ENCODE measurements at regions not wholly inside any gene's neighbourhood (a gene's known extent, or its start where the extent isn't known, plus 50 kb on each side); places are given as distances from the start of the nearest gene placed in this dataset.

GRCh38 chr7:55639640-55640039 lies 67.3 kb upstream of the VOPP1 start:
- TF ChIP-seq POLR2AphosphoS5 (IDR thresholded peaks at IDR 0.05) (no peak), EP300 (IDR thresholded peaks at IDR 0.05) (no peak), CTCF (IDR thresholded peaks at IDR 0.05) (no peak), POLR2A (IDR thresholded peaks at IDR 0.05; ENCODE audit: low read depth) (no peak)

All from esophagus muscularis mucosa (tissue), 4 donors.